ELR (cell line): ENCODE measurements at regions not wholly inside any gene's neighbourhood (a gene's known extent, or its start where the extent isn't known, plus 50 kb on each side); places are given as distances from the start of the nearest gene placed in this dataset.

Experiments
- DNase-seq: peaks from one replicate; pipeline ENCODE4 v3.0.0-alpha.2; 2015; ENCODE audit warnings: low read depth

DNA sequence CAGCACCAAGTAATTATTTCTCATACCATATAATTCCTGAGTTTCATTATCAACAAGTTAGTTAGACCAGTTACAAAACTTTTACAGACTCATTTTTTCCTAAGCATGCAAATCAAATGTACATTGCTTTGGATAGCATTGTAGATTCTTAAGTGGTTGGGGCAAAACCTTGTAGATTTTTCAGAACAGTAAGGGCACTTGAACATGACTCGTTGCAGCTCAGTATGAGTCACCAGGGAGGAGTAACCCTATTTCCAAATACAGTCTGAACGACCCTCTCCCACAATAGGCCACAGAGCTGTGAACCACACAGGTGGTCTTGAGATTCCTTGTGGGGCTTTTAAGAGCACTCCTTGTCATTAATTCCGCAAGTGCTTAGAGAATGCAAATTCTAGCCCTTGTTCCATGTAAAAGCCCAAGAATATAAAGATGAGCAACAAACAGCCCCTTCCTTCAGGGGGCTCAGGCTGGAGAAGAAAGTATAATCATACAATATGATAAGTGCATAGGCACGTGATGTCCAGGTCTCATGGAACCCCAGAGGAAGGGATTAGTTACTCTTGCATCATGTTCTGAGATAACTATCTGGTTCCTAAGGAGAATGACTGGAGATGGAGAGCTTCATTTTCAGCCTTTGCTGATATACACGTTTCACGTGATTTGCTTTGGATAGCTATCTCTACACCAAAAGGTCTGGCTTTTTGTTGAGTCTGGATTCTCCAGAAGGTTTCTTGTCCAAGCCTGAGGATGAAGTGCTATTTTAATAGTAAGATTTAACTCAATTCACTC is 295.7 kb downstream of the KCNN2 start:
- no peak for DNase-seq

DNA sequence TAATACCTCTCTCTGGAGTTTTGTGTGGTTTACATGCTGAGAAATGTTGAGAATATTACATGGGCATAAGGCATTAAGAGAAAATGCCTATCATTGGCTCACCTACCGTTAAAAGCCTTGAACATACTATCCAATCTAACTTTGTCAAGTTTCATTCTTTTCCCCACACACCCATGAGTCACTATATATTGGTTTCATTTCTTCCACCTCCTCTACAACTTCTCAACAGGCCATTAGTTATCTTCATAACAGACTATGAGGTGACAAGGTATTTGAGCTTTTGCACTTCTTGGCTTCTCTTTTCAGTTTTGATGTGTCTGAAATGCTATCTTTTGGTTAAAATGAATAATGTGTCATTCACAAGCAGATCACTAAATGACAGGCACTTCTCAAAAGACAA is 288.0 kb downstream of the KCNN2 start:
- DNase-seq: no peak

DNA sequence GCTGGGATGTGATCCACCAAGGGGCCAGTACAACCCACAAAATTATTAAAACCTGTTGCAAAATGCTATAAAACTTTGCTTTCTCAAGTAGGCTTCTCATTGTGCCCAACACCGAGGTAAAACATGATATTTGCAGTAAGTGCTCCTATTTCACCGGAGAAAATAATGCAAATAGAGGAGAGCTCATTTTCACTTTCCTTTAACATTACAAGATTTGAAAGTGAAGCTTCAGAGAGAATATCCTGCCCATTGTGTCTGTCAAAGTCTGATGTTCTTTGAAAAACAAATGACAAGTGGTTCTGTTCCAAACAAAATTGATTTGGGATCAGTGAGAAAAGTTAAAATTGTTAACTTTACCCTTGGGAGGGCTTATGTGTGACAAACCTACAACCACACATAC is 287.1 kb downstream of the KCNN2 start:
- DNase-seq: no peak

DNA sequence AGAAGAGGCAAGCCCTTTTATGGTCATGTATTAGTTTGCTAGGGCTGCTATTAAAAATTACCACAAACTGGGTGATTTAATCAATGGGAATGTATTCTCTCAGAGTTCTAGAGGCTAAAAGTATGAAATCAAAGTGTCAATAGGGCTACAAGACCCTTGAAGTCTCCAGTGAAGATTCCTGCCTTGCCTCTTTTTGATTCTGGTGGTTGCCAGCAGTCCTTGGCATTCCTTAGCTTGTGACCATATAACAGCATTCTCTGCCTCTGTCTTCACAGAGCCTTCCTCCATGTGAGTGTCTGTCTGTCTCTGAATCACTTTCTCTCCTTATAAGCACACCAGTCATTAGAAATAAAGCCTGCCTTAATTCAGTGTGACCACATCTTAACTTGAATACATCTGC is 282.7 kb downstream of the KCNN2 start:
- DNase-seq: no peak

DNA sequence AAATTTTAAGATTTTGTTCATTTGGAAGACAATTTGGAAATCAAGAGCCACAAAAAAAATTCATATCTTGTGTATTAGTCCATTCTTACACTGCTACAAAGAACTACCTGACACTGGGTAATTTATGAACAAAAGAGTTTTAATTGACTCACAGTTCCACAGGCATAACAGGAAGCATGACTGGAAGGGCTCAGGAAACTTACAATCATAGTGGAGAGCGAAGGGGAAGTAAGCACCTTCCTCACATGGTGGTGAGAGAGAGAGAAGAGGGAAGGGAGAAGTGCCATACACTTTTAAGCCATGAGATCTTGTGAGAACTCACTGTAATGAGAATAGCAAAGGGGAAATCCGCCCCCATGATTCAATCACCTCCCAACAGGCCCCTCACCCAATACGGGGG is 274.4 kb downstream of the KCNN2 start:
- no peak for DNase-seq

DNA sequence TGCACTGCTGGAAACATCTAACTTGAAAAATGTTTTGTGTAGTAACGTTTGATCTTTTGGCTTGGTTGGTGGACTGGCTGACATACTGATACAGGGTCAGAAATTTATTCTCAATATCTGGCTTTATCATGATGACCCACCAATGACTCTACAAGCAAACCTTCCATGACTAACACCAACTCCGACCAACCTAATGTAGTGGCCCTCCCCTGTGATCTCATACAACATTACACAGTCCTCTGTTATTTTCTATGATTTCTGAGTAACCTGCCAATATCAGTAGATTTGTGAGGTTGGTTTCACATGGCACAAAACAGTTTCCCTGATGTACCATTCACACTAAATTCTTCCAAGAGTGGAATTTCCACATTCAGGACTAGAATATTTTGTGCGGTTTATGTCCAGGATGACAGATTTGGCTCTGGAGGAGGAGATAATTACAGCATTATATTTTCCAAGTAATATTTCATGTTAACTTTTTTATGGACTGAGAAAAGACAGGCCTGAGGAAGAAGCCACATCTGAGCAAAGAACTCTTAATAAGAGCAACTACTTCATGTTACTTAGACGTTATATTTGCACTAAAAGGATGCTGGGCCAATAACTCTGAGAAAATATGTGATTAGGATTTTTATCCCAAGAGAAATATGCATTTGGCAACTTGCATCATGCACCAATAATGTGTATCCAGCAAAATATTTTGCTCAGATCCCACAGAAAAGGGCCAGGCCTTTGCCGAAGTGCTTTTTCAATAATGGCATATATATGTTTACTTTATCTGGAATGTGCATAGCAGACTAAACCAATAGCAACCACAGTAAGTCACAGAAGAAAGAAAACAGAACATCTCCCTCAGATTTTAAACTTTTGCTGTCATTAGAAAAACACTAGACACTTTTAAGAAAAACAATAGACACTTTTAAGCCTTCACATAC is 273.4 kb downstream of the KCNN2 start:
- peak; percentile 55 for DNase-seq

DNA sequence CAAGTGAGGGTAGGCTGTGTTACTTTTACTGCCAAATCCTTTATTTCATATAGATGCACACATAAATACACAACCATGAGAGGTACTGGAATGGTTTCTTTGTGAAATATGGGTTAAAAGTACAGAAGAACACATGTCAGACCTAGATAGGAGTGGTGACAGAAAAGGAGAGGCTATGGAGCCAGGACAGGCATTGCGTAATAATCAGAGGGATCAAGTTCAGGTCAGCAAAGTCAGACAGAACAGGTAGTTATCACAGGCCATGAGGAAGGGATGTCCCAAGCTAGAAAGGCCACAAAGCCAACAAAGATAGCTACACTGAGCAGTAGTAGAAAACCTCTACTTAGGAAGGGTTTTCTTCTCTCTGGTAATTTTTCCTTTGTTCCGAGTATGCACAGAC is 272.6 kb downstream of the KCNN2 start:
- DNase-seq: no peak

DNA sequence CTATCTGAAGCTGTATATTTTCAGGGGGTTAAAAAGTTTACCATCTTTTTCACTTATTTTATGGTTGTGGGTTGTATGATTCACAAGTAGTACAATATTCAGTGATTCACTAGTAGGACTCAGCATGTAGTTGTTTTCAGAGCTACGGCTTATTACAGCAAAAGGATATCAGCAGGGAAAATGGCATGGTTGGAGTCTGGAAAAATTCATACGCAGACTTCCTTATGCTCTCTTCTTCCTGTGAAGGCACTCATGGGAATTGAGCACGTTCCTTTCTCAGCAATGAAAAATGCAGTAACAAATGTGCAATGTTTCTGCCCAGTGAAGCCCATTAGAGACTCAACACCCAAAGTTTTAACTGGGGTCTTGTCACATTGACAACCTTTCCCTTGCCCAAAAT is 250.5 kb downstream of the KCNN2 start:
- DNase-seq: no peak

DNA sequence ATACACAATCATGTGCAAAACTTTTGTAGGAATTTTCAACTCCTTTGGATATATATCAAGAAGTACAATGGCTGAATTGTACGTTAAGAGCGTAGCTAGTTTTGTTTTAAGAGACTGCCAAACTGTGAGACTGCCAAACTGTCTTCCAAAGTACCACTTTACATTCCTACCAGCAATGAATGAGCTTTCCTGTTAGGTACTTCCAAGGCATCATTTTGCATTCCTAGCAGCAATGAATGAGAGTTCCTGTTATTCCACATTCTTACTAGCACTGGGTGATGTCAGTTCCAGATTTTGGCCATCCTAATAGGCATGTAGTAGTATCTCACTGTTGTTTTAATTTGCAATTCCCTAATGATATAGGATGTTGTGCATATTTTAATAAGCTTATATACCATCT is 219.3 kb downstream of the KCNN2 start:
- DNase-seq: no peak

DNA sequence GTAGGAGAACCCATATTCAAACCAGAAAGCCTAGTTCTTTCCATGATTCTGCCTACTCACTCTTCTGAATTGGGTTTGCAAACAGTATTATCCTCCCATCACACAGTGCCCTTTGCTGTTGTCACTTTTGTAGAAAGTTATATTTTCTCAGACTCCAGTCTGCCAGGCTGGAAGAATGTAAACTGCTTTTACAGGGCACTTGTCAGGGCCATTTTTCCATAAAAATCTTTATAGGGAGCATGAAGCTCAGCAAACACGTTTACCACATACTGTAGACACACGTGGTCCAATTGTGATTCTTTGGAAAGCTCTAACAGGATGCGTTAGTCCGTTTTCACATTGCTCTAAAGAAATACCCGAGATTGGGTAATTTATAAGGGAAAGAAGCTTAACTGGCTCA is 204.0 kb downstream of the KCNN2 start:
- no peak for DNase-seq

DNA sequence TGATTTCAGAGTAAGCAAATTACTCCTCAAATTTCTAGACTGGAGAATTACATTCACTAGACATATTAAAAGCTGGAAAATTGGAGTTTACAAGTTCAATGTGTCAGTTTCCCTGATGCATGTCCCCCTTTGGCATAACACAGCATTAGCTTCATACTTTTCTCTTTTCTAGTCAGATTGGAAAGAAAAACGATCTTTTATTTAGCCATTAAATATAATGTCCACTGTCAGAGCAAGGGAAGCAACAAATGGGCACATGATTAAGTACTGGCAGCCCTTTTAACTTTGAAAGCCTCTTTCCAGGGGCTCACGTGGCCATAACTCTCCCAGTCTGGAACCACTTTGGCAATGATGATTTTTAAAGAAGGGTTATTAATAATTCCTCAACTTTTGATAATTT is 203.3 kb downstream of the KCNN2 start:
- no peak for DNase-seq

DNA sequence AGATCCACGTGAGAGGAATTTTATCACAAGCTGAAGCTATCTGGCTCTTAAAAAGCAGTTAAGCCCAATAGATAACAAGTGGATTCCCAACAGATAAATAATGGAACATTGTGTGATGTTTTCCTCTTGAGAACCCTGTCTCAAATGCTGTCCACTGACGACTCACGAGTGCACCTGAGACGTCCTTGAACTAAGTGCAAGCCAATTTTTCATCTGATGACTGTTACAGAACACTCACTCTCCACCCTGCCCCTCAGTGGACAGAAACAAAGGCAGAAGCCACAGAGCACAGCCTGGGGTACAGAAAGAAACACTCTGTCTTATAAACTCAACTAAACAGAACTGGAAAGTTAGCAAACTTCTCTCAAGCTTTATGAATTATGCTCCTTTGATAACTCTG is 199.5 kb downstream of the KCNN2 start:
- DNase-seq: no peak
